ENCODE measurements at regions not wholly inside any gene's neighbourhood (a gene's known extent, or its start where the extent isn't known, plus 50 kb on each side); places are given as distances from the start of the nearest gene placed in this dataset.

DNA sequence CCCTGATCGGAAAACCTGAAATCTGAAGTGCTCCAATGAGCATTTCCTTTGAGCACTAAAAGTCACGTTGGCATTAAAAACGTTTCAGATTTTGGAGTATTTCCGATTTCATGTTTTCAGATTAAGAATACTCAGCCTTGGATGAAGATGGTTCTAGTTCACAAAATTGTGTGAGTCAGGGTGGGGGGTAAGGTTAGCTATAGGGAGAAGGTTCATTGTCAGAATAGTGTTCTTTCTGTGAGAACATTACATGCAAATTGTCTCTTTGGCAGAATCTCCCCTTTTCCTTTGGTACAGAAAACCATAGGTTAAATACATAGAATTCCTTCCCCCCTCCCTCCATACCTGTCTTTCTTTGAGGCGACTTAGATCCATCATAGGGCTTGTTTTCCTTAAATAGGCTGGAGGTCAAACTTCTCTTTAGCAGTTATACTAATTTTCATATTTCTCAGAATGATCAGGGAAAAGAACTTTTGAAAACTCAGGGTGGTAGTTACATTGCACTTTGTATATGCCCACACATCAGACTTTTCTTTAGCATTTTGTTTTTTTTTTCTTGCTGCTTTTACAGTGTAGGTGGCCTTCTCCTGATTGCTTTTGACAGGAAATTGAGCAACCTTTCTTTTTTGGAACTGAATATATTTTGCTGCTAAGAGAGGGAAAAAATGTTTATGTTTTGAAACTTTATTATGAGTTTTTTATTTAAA, 503.5 kb downstream of the PCNX1 start (continued):
- TF ChIP-seq, protein P1, sequence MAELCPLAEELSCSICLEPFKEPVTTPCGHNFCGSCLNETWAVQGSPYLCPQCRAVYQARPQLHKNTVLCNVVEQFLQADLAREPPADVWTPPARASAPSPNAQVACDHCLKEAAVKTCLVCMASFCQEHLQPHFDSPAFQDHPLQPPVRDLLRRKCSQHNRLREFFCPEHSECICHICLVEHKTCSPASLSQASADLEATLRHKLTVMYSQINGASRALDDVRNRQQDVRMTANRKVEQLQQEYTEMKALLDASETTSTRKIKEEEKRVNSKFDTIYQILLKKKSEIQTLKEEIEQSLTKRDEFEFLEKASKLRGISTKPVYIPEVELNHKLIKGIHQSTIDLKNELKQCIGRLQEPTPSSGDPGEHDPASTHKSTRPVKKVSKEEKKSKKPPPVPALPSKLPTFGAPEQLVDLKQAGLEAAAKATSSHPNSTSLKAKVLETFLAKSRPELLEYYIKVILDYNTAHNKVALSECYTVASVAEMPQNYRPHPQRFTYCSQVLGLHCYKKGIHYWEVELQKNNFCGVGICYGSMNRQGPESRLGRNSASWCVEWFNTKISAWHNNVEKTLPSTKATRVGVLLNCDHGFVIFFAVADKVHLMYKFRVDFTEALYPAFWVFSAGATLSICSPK (IDR thresholded peaks at IDR 0.05; ENCODE audit: borderline replicate concordance), result no peak
- TF ChIP-seq ZNF121 (CRISPR knock-in tag; conservative IDR thresholded peaks at IDR 0.05) (no peak), ZNF699 (CRISPR knock-in tag; IDR thresholded peaks at IDR 0.05; ENCODE audit: insufficient replicate concordance) (no peak), XRCC3 (IDR thresholded peaks at IDR 0.05) (no peak), SIRT6 (IDR thresholded peaks at IDR 0.05; ENCODE audit: low read depth, low read length) (no peak)
- TF ChIP-seq, protein P2, sequence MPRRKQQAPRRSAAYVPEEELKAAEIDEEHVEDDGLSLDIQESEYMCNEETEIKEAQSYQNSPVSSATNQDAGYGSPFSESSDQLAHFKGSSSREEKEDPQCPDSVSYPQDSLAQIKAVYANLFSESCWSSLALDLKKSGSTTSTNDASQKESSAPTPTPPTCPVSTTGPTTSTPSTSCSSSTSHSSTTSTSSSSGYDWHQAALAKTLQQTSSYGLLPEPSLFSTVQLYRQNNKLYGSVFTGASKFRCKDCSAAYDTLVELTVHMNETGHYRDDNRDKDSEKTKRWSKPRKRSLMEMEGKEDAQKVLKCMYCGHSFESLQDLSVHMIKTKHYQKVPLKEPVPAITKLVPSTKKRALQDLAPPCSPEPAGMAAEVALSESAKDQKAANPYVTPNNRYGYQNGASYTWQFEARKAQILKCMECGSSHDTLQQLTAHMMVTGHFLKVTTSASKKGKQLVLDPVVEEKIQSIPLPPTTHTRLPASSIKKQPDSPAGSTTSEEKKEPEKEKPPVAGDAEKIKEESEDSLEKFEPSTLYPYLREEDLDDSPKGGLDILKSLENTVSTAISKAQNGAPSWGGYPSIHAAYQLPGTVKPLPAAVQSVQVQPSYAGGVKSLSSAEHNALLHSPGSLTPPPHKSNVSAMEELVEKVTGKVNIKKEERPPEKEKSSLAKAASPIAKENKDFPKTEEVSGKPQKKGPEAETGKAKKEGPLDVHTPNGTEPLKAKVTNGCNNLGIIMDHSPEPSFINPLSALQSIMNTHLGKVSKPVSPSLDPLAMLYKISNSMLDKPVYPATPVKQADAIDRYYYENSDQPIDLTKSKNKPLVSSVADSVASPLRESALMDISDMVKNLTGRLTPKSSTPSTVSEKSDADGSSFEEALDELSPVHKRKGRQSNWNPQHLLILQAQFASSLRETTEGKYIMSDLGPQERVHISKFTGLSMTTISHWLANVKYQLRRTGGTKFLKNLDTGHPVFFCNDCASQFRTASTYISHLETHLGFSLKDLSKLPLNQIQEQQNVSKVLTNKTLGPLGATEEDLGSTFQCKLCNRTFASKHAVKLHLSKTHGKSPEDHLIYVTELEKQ (CRISPR knock-in tag; IDR thresholded peaks at IDR 0.05), result no peak
- TF ChIP-seq, protein P3, sequence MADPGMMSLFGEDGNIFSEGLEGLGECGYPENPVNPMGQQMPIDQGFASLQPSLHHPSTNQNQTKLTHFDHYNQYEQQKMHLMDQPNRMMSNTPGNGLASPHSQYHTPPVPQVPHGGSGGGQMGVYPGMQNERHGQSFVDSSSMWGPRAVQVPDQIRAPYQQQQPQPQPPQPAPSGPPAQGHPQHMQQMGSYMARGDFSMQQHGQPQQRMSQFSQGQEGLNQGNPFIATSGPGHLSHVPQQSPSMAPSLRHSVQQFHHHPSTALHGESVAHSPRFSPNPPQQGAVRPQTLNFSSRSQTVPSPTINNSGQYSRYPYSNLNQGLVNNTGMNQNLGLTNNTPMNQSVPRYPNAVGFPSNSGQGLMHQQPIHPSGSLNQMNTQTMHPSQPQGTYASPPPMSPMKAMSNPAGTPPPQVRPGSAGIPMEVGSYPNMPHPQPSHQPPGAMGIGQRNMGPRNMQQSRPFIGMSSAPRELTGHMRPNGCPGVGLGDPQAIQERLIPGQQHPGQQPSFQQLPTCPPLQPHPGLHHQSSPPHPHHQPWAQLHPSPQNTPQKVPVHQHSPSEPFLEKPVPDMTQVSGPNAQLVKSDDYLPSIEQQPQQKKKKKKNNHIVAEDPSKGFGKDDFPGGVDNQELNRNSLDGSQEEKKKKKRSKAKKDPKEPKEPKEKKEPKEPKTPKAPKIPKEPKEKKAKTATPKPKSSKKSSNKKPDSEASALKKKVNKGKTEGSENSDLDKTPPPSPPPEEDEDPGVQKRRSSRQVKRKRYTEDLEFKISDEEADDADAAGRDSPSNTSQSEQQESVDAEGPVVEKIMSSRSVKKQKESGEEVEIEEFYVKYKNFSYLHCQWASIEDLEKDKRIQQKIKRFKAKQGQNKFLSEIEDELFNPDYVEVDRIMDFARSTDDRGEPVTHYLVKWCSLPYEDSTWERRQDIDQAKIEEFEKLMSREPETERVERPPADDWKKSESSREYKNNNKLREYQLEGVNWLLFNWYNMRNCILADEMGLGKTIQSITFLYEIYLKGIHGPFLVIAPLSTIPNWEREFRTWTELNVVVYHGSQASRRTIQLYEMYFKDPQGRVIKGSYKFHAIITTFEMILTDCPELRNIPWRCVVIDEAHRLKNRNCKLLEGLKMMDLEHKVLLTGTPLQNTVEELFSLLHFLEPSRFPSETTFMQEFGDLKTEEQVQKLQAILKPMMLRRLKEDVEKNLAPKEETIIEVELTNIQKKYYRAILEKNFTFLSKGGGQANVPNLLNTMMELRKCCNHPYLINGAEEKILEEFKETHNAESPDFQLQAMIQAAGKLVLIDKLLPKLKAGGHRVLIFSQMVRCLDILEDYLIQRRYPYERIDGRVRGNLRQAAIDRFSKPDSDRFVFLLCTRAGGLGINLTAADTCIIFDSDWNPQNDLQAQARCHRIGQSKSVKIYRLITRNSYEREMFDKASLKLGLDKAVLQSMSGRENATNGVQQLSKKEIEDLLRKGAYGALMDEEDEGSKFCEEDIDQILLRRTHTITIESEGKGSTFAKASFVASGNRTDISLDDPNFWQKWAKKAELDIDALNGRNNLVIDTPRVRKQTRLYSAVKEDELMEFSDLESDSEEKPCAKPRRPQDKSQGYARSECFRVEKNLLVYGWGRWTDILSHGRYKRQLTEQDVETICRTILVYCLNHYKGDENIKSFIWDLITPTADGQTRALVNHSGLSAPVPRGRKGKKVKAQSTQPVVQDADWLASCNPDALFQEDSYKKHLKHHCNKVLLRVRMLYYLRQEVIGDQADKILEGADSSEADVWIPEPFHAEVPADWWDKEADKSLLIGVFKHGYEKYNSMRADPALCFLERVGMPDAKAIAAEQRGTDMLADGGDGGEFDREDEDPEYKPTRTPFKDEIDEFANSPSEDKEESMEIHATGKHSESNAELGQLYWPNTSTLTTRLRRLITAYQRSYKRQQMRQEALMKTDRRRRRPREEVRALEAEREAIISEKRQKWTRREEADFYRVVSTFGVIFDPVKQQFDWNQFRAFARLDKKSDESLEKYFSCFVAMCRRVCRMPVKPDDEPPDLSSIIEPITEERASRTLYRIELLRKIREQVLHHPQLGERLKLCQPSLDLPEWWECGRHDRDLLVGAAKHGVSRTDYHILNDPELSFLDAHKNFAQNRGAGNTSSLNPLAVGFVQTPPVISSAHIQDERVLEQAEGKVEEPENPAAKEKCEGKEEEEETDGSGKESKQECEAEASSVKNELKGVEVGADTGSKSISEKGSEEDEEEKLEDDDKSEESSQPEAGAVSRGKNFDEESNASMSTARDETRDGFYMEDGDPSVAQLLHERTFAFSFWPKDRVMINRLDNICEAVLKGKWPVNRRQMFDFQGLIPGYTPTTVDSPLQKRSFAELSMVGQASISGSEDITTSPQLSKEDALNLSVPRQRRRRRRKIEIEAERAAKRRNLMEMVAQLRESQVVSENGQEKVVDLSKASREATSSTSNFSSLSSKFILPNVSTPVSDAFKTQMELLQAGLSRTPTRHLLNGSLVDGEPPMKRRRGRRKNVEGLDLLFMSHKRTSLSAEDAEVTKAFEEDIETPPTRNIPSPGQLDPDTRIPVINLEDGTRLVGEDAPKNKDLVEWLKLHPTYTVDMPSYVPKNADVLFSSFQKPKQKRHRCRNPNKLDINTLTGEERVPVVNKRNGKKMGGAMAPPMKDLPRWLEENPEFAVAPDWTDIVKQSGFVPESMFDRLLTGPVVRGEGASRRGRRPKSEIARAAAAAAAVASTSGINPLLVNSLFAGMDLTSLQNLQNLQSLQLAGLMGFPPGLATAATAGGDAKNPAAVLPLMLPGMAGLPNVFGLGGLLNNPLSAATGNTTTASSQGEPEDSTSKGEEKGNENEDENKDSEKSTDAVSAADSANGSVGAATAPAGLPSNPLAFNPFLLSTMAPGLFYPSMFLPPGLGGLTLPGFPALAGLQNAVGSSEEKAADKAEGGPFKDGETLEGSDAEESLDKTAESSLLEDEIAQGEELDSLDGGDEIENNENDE (IDR thresholded peaks at IDR 0.05; ENCODE audit: low read depth, low read length), result no peak

Measured in K562 (cell line).